Neural cell (in vitro differentiated cells): ENCODE measurements at regions not wholly inside any gene's neighbourhood (a gene's known extent, or its start where the extent isn't known, plus 50 kb on each side); places are given as distances from the start of the nearest gene placed in this dataset.

ENCODE experiments used
- EP300 ChIP-seq: fragments of 450-650 bp; conservative IDR thresholded peaks from 2 replicates; pipeline ENCODE4 v1.6.1; 2014; ENCODE audit warnings: antibody characterized with exemption, mild to moderate bottlenecking, moderate library complexity; ENCODE audit not compliant: poor library complexity, severe bottlenecking
- EZH2 ChIP-seq: fragments of 200-600, 300-800 bp; shearing (Covaris generic), sonication (generic); IDR thresholded peaks from 2 replicates; pipeline ENCODE4 v1.6.1; 2014; ENCODE audit warnings: antibody characterized with exemption, low read length, borderline replicate concordance, mild to moderate bottlenecking; ENCODE audit not compliant: insufficient read depth, poor library complexity, severe bottlenecking
- POLR2AphosphoS5 ChIP-seq: IDR thresholded peaks from 2 replicates; pipeline ENCODE4 v1.6.1; 2012
- RAD21 ChIP-seq: fragments of 450-650 bp; conservative IDR thresholded peaks from 2 replicates; pipeline ENCODE4 v1.6.1; 2014; ENCODE audit warnings: antibody characterized with exemption, mild to moderate bottlenecking, moderate library complexity
- SMC3 ChIP-seq: fragments of 450-650 bp; conservative IDR thresholded peaks from 2 replicates; pipeline ENCODE4 v1.6.1; 2014; ENCODE audit warnings: antibody characterized with exemption, mild to moderate bottlenecking, moderate library complexity; ENCODE audit not compliant: poor library complexity
- TF ChIP-seq, protein P1 (sequence below): fragments of 450-650 bp; IDR thresholded peaks from 2 replicates; pipeline ENCODE4 v1.5.1; 2014; ENCODE audit warnings: antibody characterized with exemption, mild to moderate bottlenecking, moderate library complexity; ENCODE audit not compliant: poor library complexity, severe bottlenecking

DNA sequence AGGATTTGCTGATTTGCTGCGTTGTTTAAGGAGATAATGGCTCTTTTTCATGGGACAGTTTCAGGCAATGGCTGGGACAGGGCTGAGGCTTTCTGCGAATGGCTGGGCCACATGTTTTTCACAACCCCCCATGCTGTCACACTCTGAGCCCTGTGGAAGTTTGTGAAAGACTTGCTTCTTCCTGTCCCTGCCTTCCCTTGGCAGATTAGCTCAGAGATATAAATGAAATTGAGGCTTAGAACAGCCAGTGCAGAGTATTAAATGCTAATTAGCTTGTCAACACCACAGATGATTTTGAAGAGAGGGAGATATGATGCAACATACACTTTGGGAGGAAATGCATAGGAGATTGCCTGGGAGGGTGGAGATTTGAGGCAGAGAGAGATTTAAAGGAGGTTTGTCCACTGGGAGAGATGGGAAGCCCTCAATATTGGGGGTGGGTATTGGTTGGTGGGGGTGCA is 232.0 kb downstream of the SH2D4B start:
- TF ChIP-seq, protein P1, sequence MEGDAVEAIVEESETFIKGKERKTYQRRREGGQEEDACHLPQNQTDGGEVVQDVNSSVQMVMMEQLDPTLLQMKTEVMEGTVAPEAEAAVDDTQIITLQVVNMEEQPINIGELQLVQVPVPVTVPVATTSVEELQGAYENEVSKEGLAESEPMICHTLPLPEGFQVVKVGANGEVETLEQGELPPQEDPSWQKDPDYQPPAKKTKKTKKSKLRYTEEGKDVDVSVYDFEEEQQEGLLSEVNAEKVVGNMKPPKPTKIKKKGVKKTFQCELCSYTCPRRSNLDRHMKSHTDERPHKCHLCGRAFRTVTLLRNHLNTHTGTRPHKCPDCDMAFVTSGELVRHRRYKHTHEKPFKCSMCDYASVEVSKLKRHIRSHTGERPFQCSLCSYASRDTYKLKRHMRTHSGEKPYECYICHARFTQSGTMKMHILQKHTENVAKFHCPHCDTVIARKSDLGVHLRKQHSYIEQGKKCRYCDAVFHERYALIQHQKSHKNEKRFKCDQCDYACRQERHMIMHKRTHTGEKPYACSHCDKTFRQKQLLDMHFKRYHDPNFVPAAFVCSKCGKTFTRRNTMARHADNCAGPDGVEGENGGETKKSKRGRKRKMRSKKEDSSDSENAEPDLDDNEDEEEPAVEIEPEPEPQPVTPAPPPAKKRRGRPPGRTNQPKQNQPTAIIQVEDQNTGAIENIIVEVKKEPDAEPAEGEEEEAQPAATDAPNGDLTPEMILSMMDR, result no peak
- TF ChIP-seq EZH2 (no peak), POLR2AphosphoS5 (no peak), EP300 (no peak), RAD21 (no peak), SMC3 (no peak)
